Stimulated activated CD4-positive, alpha-beta T cell treated with anti-CD3 and anti-CD28 coated beads, TNF-alpha, amount 100 ng/mL, for 24 hours (primary cell): ENCODE measurements at regions not wholly inside any gene's neighbourhood (a gene's known extent, or its start where the extent isn't known, plus 50 kb on each side); places are given as distances from the start of the nearest gene placed in this dataset.

ENCODE experiments used
- DNase-seq, 3 experiments: peaks; one replicate each; pipeline ENCODE4 v3.0.0-alpha.2; 2020; ENCODE audit warnings: low read depth in 3 of 3

GRCh38 chr11:25886036-25886435, 445.9 kb upstream of the ANO3 start:
- DNase-seq = no peak

DNA sequence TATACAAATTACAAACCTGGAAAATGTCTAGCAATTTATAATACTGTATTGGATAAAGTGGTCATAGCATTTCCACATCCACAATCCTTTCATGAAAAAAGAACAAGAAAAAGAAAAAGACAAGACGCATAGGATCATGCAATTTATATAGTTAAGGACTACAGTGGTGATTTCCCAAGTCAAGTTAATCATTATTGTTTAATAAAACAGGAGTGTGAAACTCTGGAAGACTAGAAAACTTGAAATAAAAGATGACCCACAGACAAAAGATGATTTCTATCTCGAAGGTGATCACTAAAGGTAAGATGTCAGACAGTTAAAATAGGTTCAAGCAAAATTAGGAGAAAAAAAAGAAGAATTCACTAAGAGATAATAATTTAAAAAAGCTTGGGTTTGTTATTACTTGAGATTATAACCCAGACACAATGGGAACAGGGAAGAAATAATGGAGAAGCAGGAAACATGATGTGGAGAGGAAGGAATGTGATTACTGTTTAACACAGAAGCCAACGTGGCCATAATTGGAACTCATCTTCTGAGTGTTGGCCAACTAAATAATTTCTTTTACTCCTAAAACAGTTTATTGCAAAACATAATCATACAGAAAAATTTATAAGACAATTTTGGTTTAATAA, 441.2 kb upstream of the ANO3 start:
- DNase-seq = no peak

DNA sequence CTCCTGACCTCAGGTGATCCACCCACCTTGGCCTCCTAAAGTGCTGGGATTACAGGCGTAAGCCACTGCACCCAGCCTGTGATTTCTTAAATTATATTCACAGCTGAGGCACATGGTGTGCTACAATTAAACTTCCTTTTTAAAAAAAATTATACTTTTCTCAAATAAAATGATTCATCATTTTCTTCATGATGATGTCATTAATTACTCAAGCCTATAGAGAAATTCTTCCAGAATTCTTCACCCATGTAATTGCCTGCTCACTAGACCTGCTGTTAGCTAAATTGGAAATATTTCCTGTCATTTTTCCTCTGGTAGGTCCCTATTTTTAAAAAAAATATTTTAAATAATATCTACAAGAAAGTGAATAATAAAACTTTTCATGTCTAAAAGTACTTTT, 440.0 kb upstream of the ANO3 start:
- no peak for DNase-seq

DNA sequence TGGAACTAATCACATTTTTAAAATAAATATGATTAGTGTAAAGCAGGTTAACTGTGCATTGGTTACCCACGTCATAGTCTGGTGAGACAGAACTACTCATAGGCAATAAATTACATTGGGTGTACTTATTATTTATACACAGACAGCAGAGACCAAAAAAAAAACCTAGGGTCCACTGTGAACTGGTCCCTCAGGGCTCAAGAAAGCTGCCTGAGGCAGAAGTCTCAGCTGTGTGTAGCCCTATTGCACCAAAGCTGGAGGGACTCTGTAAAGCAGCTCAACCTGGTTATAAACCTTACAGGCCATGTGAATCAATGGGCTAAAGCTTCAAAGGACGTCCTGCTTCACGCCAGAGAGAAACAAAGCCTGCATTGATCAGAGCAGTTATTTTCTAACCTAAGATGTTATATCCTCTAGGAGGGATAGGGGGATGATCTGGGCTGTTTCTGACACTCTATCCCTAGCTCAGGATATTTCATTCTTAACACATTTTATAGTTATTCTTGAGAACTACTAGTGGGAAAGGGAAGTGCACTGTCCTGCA, 432.2 kb upstream of the ANO3 start:
- no peak for DNase-seq

DNA sequence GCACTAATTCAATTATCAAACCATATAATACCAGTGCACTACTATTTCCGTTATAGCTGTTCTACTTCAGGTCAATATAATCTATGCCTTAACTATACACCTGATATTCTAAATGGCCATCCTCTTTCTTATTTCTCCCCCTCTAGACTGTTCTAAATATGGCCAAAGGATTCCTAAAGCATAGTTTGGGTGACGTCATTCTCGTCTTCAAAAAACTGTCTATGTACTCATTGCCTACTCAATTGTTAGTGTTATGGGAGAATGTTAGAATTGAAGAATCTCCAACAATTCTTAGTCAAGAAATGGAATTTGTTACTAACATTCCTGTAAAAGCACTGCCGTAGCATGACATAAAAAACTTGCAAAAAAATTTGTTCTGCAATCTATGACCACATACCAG, 431.1 kb upstream of the ANO3 start:
- no peak for DNase-seq

DNA sequence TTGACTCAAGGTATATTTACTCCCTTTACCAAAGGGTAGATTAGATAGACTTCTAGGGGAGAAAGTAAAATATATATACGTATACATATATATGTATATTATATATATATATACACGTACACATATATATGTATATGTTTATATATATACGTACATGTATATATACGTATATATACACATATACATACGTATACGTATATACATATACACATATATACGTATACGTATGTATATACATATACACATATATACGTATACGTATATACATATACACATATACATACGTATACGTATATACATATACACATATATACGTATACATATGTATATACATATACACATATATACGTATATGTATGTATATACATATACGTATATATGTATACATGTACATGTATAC, 430.5 kb upstream of the ANO3 start:
- DNase-seq = no peak

- DNase-seq = no peak
These were observed 429.5 kb upstream of the ANO3 start for GRCh38 chr11:25902476-25902875.

DNA sequence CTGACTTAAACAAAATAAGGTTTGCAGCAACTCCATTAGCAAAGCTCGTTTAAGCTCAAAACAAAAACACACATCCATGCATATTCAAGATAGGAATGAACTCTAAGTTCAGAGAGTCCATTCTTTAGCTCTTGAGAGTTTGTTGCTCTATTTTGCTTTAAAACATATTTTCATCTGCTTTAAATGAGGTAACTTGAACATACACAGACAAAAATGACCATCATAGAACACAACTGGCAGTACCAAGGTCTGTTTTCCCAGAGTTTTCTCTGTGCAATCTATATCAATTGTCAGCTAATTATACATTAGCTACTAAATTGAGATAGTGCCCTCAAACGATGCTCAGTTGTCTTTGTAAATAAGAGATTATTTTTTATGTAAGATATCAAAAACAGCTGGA, 423.2 kb upstream of the ANO3 start:
- no peak for DNase-seq

DNA sequence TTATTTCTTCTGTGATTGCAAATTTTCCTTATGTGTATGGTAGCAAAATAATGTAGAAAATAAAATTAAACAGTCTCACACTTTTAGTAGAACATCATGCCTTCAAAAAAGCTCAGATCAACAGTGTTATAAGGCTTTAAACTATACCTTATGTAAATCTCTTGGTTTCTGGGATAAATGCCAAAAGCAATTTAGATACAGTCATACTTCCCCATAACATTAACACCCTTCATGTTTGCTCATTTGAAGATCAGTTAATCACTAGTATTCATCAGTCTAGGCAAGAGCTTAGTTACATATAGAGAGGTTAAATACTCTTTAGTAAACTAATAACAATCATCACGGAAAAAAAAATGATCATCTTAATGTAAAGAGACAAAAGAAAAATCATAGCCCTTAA, 421.8 kb upstream of the ANO3 start:
- DNase-seq = no peak

DNA sequence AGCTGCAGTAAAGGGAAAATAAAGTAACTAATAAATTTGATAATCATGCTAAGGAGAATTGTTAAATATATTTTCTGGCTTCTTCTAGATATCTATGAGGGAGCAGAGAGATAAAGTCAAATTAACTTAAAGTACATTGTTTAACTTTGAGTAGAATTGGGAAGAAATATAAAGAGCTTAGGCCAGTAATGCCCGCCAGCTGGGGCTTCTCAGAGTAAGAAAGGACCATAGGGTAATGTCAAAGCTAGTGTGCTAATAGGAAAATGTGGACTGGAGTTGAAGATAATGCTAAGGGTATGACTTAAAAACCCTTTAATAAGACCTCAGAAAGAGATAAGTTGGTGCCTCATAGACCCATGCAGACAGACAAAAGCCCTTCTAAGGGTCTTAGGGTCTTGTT, 411.6 kb upstream of the ANO3 start:
- DNase-seq = no peak

- DNase-seq = no peak
These were observed 407.3 kb upstream of the ANO3 start for GRCh38 chr11:25924586-25924985.

DNA sequence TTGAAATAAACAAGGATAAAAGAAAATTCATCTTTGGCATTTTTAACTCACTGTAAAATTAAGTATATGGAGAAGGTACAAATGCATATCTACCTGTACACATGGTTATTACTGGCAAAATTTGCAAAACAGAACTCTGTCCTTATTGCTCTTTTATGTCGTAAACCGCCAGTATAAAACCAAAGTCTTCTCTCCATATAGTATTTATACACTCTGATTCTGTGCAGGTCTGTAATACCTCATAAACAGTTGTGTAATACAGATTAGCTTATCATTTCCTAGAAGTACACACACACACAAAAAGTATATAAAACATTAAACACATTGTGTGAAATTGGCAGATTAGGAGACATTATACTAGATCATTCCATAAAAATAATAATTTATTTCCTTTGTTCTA, 406.6 kb upstream of the ANO3 start:
- no peak for DNase-seq

GRCh38 chr11:25927411-25927953, 404.4 kb upstream of the ANO3 start:
- DNase-seq = no peak

DNA sequence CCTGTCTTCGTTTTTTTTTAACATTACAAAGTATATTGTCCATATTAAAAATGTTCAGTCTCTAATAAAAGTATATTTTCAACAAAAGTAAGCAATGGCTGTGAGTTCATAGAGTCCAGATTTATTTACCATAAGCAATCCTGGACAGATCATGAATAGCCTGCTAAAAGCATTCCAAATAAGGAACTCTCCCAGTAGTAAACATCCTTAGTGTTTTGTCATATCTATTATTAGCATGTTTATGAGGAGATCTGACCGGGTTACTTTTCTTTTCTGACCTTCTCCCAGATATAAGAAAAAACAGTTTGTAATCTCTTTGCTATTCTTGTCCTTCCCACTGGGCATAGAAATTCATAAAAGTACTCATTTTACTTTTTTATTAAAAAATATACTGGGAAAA, 403.9 kb upstream of the ANO3 start:
- no peak for DNase-seq

DNA sequence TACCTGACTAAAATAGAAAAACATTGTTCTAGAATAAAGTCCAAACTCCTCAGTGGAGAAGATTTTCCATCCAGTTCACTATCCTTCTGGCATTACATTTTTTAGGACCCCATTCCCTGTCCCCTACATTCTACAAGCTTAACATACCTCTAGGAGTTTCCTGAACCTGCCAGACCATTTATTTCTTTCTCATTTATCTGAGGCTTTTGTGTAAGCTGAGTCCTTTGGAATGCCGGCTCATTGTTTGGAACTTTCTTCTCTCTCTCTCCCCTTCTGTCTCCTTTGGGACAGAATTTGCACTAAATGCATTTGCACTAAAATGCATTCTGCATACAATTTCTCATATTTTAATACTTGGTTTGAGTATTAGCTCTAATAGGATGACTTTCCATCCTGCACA, 393.0 kb upstream of the ANO3 start:
- no peak for DNase-seq

- DNase-seq = no peak
These were observed 392.2 kb upstream of the ANO3 start for GRCh38 chr11:25939691-25940090.

DNA sequence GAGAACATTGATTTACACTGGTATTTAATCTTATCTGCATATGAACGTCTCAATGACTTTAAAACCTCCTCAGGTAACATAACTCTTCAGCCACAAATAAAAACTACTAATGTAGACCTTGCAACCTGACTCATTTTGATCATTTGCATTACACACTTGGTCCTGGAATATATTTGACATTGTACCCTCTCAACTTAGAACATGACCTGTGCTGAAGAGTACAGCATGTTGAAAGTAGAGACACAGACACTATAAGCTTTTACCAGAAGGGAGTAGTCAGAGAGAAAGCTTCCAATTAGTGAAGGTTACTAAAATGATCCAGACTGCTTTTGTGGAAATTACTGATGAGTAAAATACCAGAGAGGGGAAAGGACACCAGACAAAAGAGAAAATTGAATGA, 390.6 kb upstream of the ANO3 start:
- no peak for DNase-seq

- no peak for DNase-seq
These were observed 388.9 kb upstream of the ANO3 start for GRCh38 chr11:25943031-25943430.

DNA sequence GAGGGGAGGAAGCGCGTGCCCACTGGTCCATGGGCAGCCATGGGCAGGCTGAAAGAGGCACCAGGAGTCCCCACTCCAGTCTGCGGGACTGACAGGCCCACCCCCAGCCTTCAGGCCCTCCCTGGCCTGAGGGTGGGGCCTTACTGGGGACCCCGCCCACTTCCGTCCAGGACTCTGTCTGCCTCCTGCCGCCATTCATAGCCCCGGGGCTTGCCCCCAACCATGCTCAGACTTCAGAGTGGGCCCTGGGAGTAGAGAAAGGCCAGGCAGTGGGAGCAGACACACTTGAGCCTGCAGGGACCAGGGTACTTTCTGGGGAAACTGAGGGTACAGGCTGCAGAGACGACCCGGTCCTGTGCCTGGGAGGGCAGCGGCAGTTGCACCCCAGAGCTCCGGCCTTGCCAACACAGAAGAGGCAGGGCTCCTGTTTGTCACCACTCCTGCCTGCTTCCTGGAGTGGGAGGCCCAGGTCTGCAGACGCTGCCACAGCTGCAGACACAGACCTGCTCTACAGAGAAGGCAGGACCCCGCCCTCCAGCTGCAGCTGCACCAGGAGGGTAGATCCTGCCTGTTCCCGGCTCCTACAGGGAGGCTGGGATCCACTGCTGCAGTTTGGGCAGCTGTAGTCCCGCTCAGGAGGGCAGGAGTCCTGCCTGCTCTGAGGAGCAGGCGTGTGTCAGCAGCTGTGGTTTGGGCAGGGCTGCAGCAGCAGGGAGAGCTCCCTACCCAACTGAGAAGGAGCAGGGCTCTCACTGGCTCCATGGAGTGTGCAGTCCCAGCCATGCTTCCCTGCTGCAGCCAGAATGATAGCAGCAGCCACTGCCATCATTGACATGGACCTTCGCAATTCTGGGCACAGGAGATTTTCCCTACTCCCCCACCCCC, 387.9 kb upstream of the ANO3 start:
- DNase-seq = no peak

GRCh38 chr11:25949918-25950317, 382.0 kb upstream of the ANO3 start:
- no peak for DNase-seq

GRCh38 chr11:25953006-25953405, 378.9 kb upstream of the ANO3 start:
- DNase-seq = no peak

- no peak for DNase-seq
These were observed 373.9 kb upstream of the ANO3 start for GRCh38 chr11:25958045-25958444.

GRCh38 chr11:25961539-25961938, 370.4 kb upstream of the ANO3 start:
- no peak for DNase-seq
